Parathyroid adenoma (tissue), 2 donors: ENCODE measurements at regions not wholly inside any gene's neighbourhood (a gene's known extent, or its start where the extent isn't known, plus 50 kb on each side); places are given as distances from the start of the nearest gene placed in this dataset.

Source experiments
- H2AFZ ChIP-seq: fragments of 300-600 bp; sonication (generic); one replicate; pipeline ENCODE4 v1.7.0; 2017; ENCODE audit warnings: antibody characterized with exemption, mild to moderate bottlenecking
- H3K27ac ChIP-seq: fragments of 300-600 bp; sonication (generic); one replicate; pipeline ENCODE4 v1.7.0; 2017
- H3K27me3 ChIP-seq: fragments of 300-600 bp; sonication (generic); one replicate; pipeline ENCODE4 v1.7.0; 2017; ENCODE audit warnings: low read length; ENCODE audit not compliant: control insufficient read depth, insufficient read depth
- H3K36me3 ChIP-seq: fragments of 300-600 bp; sonication (generic); one replicate; pipeline ENCODE4 v1.7.0; 2017; ENCODE audit warnings: low read length; ENCODE audit not compliant: control insufficient read depth, insufficient read depth
- H3K4me1 ChIP-seq: fragments of 300-600 bp; sonication (generic); one replicate; pipeline ENCODE4 v1.7.0; 2017; ENCODE audit warnings: control low read depth
- H3K4me2 ChIP-seq: fragments of 300-600 bp; sonication (generic); one replicate; pipeline ENCODE4 v1.7.0; 2017; ENCODE audit warnings: low read length
- H3K4me3 ChIP-seq: fragments of 300-600 bp; sonication (generic); one replicate; pipeline ENCODE4 v1.7.0; 2017; ENCODE audit warnings: low read depth, low read length
- H3K79me2 ChIP-seq: fragments of 300-600 bp; sonication (generic); one replicate; pipeline ENCODE4 v1.7.0; 2017; ENCODE audit warnings: control low read depth
- H3K9ac ChIP-seq: fragments of 300-600 bp; sonication (generic); one replicate; pipeline ENCODE4 v1.7.0; 2017; ENCODE audit warnings: mild to moderate bottlenecking
- H3K9me3 ChIP-seq: fragments of 300-600 bp; sonication (generic); one replicate; pipeline ENCODE4 v1.7.0; 2017; ENCODE audit warnings: low read length; ENCODE audit not compliant: control insufficient read depth
- TF ChIP-seq, protein P1 (sequence below): fragments of 300-600 bp; sonication (generic); IDR thresholded peaks from one replicate; pipeline ENCODE4 v1.7.0; 2017; ENCODE audit warnings: antibody characterized with exemption, mild to moderate bottlenecking
- donor health status: primary hyperparathyroidism.

DNA sequence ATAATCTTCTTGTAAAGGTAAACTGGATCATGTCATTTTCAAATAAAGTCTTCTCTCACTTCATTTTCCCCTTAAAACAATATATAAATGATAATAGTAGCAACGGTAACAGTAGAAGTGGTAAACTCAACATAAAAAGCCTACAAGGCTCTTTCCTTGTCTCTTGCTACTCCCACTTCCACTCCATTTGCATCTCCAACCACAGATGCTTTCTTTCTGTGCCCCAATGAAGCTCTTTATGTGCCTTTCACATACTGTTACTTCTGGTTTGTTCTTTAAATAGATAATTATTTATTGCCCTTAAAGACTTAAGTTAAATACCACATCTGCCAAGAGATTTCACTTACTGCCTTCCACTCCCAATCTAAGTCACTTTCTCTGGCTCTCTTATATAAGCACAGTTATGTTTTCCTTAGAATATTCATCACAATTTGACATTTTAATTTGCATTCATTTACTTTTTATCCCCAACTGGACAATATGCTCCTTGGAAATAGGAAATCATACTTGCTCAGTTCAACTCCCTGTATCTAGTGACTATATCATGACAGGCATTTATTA lies 149.9 kb downstream of the CRPPA start:
- Histone ChIP-seq H3K4me2 (no peak overlapping the region), H3K27ac (no peak overlapping the region), H3K9ac (no peak overlapping the region), H3K9me3 (no peaks in the 10 kb centered on the region), H3K79me2 (no peaks in the 10 kb centered on the region), H3K4me1 (no peaks in the 10 kb centered on the region), H3K36me3 (no peaks in the 10 kb centered on the region), H2AFZ (no peak overlapping the region), H3K4me3 (no peak overlapping the region), H3K27me3 (no peaks in the 10 kb centered on the region)
- TF ChIP-seq, protein P1, sequence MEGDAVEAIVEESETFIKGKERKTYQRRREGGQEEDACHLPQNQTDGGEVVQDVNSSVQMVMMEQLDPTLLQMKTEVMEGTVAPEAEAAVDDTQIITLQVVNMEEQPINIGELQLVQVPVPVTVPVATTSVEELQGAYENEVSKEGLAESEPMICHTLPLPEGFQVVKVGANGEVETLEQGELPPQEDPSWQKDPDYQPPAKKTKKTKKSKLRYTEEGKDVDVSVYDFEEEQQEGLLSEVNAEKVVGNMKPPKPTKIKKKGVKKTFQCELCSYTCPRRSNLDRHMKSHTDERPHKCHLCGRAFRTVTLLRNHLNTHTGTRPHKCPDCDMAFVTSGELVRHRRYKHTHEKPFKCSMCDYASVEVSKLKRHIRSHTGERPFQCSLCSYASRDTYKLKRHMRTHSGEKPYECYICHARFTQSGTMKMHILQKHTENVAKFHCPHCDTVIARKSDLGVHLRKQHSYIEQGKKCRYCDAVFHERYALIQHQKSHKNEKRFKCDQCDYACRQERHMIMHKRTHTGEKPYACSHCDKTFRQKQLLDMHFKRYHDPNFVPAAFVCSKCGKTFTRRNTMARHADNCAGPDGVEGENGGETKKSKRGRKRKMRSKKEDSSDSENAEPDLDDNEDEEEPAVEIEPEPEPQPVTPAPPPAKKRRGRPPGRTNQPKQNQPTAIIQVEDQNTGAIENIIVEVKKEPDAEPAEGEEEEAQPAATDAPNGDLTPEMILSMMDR = no peak

DNA sequence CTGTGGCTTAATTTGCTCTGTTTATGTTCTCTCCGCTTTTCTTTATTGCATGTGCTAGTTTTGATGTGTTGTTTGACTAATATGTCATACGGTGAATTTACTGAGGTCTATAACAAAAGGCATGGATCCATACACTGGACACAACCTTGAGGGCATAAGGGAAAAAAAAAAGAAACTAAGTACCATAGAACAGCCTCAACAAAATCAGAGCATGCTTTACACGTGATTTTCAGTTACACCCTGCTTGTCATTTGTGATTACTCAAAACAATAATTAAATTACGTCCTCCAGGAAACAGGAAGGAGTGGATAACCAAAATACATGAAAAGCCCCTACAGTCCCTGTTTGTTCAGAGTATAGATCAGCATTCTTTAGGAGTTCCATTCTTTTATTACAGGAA lies 150.5 kb downstream of the CRPPA start:
- H3K27me3 ChIP-seq = no peaks in the 10 kb centered on the region
- no peak overlapping the region for H3K27ac ChIP-seq
- no peaks in the 10 kb centered on the region for H3K9me3 ChIP-seq
- H3K36me3 ChIP-seq = no peaks in the 10 kb centered on the region
- no peak overlapping the region for H3K9ac ChIP-seq
- H3K79me2 ChIP-seq = no peaks in the 10 kb centered on the region
- no peak overlapping the region for H3K4me2 ChIP-seq
- H3K4me1 ChIP-seq = no peaks in the 10 kb centered on the region
- TF ChIP-seq, protein P1 = no peak
- H3K4me3 ChIP-seq = no peak overlapping the region
- H2AFZ ChIP-seq = no peak overlapping the region

DNA sequence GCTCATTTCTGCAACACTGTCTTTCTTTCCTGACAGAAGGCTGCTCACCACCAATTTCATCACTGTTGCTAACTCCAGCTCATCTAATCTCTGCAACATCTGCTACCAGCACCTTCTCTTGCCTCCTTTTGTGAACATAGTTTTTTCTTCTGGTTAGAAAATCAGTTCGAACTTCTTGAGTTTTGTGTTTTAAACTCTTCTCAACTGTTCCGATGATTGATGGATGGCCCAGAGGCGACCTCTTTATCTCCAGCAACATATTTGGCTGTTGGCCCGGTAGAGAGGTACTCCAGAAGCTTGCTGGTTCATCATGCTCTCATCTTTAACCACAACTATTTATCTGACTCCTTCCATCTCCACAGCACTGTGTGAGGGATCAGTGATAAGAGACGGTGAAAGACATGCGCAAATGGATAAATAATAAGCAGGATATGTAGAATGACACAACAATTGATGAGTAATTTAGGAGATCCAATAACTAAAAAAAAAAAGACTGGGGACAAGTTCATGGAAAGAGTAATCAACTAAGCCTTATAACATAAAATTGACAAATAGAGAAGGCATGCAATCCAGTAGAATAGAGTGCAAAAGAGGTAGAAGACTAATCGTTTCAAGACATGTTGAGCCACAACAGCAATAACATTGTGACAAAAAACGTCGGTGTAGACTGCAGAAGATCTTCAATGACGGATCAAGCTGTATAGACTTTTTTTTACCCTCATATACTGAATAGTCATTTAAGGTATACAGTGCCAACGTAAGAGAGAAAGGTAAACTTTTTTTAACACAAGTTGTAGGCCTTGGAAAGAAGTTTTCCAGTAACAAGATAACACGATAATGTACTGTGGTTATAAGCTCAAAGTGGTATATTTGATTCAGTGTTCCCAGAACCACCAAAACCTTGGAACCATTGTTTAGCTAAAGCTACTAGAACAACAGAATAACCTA lies 152.2 kb downstream of the CRPPA start:
- no peak overlapping the region for H3K4me2 ChIP-seq
- TF ChIP-seq, protein P1 = no peak
- no peaks in the 10 kb centered on the region for H3K9me3 ChIP-seq

DNA sequence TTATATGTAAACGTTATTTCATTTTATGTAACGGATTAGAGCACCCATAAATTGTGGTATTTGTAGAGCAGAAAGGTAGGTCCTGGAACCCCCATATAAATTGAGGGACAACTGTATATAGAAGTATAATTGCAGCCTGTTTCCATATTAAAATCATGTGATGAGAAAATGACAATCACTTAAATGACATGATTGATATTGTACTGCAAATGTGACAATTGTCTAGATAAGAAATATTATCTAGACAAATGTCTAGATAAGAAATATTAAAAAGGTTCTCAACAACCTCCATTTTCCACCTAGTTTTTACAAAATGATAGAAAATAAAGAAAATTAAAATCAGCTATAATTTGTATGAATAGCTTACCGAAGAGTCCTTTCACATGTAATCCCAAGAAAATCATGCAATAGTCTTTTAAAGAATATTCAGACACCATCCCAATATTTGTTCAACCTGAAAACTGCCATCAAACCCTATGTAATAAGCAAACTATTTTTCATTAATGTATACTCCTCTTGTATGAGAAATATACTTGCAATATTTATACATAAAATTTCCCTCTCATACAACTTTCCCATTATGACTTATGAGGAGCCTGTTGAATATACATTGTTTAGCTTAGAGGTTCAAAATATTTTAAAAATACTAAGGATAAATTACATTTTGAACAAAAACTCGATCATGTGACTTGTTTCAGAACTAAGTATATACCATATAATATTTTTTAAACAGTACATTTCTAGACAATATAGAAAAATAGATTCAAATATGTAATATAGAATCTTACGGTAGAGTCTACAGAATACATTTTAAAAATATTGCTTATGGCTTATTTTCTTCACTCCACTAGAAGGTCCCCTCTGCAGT lies 153.2 kb downstream of the CRPPA start:
- H3K27ac ChIP-seq = no peak overlapping the region
- H3K4me1 ChIP-seq = no peaks in the 10 kb centered on the region
- H3K36me3 ChIP-seq = no peaks in the 10 kb centered on the region
- no peaks in the 10 kb centered on the region for H3K79me2 ChIP-seq
- no peak overlapping the region for H3K4me2 ChIP-seq
- no peaks in the 10 kb centered on the region for H3K27me3 ChIP-seq
- no peaks in the 10 kb centered on the region for H3K9me3 ChIP-seq
- H3K4me3 ChIP-seq = no peak overlapping the region
- no peak overlapping the region for H3K9ac ChIP-seq
- H2AFZ ChIP-seq = no peak overlapping the region
- TF ChIP-seq, protein P1 = no peak

More for the DNA sequence above, 152.2 kb downstream of the CRPPA start:
- Histone ChIP-seq H3K27ac (no peak overlapping the region), H3K4me1 (no peaks in the 10 kb centered on the region), H3K79me2 (no peaks in the 10 kb centered on the region), H3K36me3 (no peaks in the 10 kb centered on the region), H3K9ac (no peak overlapping the region), H3K27me3 (no peaks in the 10 kb centered on the region), H3K4me3 (no peak overlapping the region), H2AFZ (no peak overlapping the region)
